ENCODE measurements at regions not wholly inside any gene's neighbourhood (a gene's known extent, or its start where the extent isn't known, plus 50 kb on each side); places are given as distances from the start of the nearest gene placed in this dataset.
"Not testable (repeated sequence)": the region's sequence is repeated elsewhere in the genome, so short reads cannot be mapped to it uniquely, and the experiment has no call there.

DNA sequence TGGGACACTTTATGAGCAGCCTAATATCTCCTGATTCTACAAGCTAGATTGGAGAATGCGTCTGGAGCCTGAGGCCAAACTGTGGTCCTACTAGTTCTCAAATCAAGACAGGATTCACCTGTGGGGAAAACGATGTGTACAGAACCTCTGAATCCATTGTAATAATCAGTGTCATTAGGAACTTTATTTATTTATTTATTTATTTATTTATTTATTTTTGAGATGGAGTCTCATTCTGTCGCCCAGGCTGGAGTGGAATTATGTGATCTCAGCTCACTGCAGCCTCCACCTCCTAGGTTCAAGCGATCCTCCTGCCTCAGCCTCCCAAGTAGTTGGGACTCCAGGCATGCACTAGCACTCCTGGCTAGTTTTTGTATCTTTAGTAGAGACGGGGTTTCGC, 52.6 kb upstream of the KIF26B start:
- H3K27ac Mint-ChIP-seq; H3K36me3 Mint-ChIP-seq (ENCODE audit: low read depth); intact Hi-C loops (cut with micrococcal nuclease); H3K9me3 Mint-ChIP-seq; H3K4me3 Mint-ChIP-seq; H3K4me1 Mint-ChIP-seq (ENCODE audit: low read depth); H3K27me3 Mint-ChIP-seq: not testable (repeated sequence)

DNA sequence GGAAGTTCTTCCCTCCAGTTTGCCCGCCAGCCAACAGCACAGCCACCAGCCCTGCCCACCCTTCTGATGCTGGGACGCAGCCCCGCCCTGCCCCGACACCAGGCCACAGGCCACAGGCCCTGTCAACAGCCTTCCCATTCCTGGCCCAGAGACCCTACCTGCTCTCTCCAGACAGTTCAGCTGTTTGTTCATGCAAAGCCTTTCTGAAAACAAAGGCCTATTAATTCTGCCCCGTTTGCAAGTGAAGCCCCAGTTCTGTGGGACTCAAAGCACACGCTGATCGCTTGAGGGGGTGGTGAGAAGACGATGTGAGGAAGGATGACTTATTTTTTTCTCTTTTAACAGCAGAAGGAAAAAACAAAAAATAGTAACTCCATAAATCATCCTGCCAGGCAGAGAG, 55.4 kb upstream of the KIF26B start:
- H3K4me3 Mint-ChIP-seq = no peak overlapping the region
- no peaks in the 10 kb centered on the region for H3K9me3 Mint-ChIP-seq
- no peak overlapping the region for H3K27ac Mint-ChIP-seq
- H3K36me3 Mint-ChIP-seq (ENCODE audit: low read depth) = no peaks in the 10 kb centered on the region
- H3K27me3 Mint-ChIP-seq = no peaks in the 10 kb centered on the region
- intact Hi-C loops (cut with micrococcal nuclease) = no loop called here
- H3K4me1 Mint-ChIP-seq (ENCODE audit: low read depth) = no peaks in the 10 kb centered on the region

GRCh38 chr1:245098924-245099323, 55.9 kb upstream of the KIF26B start:
- no peaks in the 10 kb centered on the region for H3K9me3 Mint-ChIP-seq
- no peaks in the 10 kb centered on the region for H3K27me3 Mint-ChIP-seq
- intact Hi-C loops (cut with micrococcal nuclease) = no loop called here
- no peak overlapping the region for H3K4me3 Mint-ChIP-seq
- no peaks in the 10 kb centered on the region for H3K4me1 Mint-ChIP-seq (ENCODE audit: low read depth)
- no peaks in the 10 kb centered on the region for H3K36me3 Mint-ChIP-seq (ENCODE audit: low read depth)
- no peak overlapping the region for H3K27ac Mint-ChIP-seq

- intact Hi-C loops (cut with micrococcal nuclease) = no loop called here
- Mint-ChIP-seq H3K27ac (no peak overlapping the region), H3K36me3 (ENCODE audit: low read depth) (no peaks in the 10 kb centered on the region), H3K4me3 (no peak overlapping the region), H3K27me3 (no peaks in the 10 kb centered on the region), H3K4me1 (ENCODE audit: low read depth) (no peaks in the 10 kb centered on the region), H3K9me3 (no peaks in the 10 kb centered on the region)
Observed at GRCh38 chr1:245096311-245097066, 58.3 kb upstream of the KIF26B start.

DNA sequence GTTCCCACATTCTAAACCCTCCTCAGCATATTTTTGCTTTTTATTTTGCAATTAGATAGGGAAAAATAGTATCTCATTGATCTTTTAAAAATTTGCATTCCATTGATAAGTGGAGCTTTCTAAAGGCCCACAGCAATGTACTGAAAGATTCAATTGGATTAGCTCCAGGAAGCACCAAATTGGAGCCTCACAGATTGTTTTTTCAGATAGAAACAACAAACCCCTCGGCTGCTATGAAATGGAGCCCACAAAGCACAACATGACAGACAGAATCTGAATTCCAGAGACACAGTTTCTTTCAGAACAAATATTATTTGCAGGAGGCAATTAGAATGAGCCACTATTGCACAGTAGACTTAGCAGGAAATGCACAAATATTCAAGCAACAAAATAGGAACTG, 58.9 kb upstream of the KIF26B start:
- H3K9me3 Mint-ChIP-seq = no peaks in the 10 kb centered on the region
- intact Hi-C loops (cut with micrococcal nuclease) = no loop called here
- H3K4me1 Mint-ChIP-seq (ENCODE audit: low read depth) = no peaks in the 10 kb centered on the region

DNA sequence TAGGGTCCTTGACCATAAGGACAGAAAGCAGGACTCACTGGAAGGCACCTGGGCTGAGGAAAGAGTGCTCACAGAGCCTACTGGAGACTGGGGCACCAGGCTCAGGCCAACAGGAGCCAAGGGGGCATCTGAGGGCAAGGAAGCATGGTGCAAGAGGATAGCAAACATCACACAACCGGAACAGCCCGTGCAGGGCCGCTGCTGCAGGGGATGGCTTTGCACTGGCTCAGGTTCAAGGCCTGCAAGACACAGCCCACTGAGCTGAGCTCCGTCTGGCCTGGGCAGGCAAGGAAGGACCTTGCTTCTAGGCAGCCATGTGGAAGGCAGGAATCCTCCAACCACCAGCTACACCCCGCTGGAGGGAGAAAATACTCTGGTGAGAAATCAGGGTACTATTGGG, 59.8 kb upstream of the KIF26B start:
- Mint-ChIP-seq H3K9me3 (no peaks in the 10 kb centered on the region), H3K27me3 (no peaks in the 10 kb centered on the region)
- intact Hi-C loops (cut with micrococcal nuclease) = no loop called here

More for the DNA sequence above, 58.9 kb upstream of the KIF26B start:
- H3K36me3 Mint-ChIP-seq (ENCODE audit: low read depth) = no peaks in the 10 kb centered on the region
- H3K27me3 Mint-ChIP-seq = no peaks in the 10 kb centered on the region
- no peak overlapping the region for H3K4me3 Mint-ChIP-seq
- H3K27ac Mint-ChIP-seq = no peak overlapping the region

GRCh38 chr1:245094092-245094491, 60.7 kb upstream of the KIF26B start:
- intact Hi-C loops (cut with micrococcal nuclease) = no loop called here
- Mint-ChIP-seq H3K9me3 (no peaks in the 10 kb centered on the region), H3K4me1 (ENCODE audit: low read depth) (no peaks in the 10 kb centered on the region), H3K36me3 (ENCODE audit: low read depth) (no peaks in the 10 kb centered on the region), H3K27me3 (no peaks in the 10 kb centered on the region), H3K27ac (no peak overlapping the region), H3K4me3 (no peak overlapping the region)

More for the DNA sequence above, 59.8 kb upstream of the KIF26B start:
- no peak overlapping the region for H3K27ac Mint-ChIP-seq
- no peak overlapping the region for H3K4me3 Mint-ChIP-seq
- no peaks in the 10 kb centered on the region for H3K36me3 Mint-ChIP-seq (ENCODE audit: low read depth)
- no peaks in the 10 kb centered on the region for H3K4me1 Mint-ChIP-seq (ENCODE audit: low read depth)

- Mint-ChIP-seq H3K9me3 (no peaks in the 10 kb centered on the region), H3K4me1 (ENCODE audit: low read depth) (no peaks in the 10 kb centered on the region), H3K27ac (no peak overlapping the region), H3K27me3 (no peaks in the 10 kb centered on the region), H3K36me3 (ENCODE audit: low read depth) (no peaks in the 10 kb centered on the region), H3K4me3 (no peak overlapping the region)
- intact Hi-C loops (cut with micrococcal nuclease) = no loop called here
Observed at GRCh38 chr1:245092638-245092976, 62.2 kb upstream of the KIF26B start.

DNA sequence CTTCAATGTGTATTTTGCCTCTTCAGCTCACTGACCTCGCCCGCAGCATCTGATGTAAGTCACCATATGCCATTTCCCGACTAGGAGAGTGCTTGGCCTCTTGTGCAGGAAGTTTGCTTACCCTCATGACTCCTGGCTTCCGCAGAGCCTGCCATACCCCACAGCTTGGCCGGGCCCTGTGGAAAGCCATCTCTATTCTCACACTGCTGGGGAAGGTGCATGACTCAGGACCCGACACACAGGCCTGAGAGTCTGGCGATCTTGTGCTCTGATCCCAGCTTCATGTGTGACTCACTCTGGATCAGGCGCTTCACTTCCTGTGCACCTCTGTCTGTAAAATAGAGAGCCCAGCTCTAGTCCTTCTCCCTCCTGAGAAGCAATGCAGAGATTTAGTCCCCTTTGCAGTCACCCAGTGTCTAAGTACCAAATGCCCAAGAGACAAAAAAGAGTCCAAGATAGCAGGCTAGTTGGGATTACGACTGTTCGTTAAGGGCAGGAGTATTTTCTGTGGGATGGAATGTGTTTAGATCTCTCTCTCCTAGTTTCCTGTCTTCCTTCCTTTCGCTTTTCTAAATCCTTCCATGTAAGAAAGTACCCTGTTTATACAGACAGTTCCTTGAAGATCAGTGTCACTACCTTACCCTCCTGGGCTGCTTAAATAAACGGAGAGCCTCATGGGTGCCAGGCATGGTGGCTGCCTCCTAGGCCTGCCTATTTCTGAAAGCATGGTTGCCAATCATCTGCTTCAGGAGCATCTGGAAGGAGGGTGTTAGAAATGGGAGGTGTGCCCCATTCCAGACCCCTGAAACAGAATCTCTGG, 62.8 kb upstream of the KIF26B start:
- H3K4me3 Mint-ChIP-seq = no peak overlapping the region
- H3K4me1 Mint-ChIP-seq (ENCODE audit: low read depth) = no peaks in the 10 kb centered on the region
- H3K9me3 Mint-ChIP-seq = no peaks in the 10 kb centered on the region
- H3K27ac Mint-ChIP-seq = no peak overlapping the region
- intact Hi-C loops (cut with micrococcal nuclease) = no loop called here
- no peaks in the 10 kb centered on the region for H3K36me3 Mint-ChIP-seq (ENCODE audit: low read depth)
- H3K27me3 Mint-ChIP-seq = no peaks in the 10 kb centered on the region

GRCh38 chr1:245091171-245091621, 63.6 kb upstream of the KIF26B start:
- Mint-ChIP-seq H3K36me3 (ENCODE audit: low read depth) (no peaks in the 10 kb centered on the region), H3K4me3 (no peak overlapping the region), H3K27ac (no peak overlapping the region), H3K4me1 (ENCODE audit: low read depth) (no peaks in the 10 kb centered on the region), H3K9me3 (no peaks in the 10 kb centered on the region), H3K27me3 (no peaks in the 10 kb centered on the region)
- intact Hi-C loops (cut with micrococcal nuclease) = no loop called here

DNA sequence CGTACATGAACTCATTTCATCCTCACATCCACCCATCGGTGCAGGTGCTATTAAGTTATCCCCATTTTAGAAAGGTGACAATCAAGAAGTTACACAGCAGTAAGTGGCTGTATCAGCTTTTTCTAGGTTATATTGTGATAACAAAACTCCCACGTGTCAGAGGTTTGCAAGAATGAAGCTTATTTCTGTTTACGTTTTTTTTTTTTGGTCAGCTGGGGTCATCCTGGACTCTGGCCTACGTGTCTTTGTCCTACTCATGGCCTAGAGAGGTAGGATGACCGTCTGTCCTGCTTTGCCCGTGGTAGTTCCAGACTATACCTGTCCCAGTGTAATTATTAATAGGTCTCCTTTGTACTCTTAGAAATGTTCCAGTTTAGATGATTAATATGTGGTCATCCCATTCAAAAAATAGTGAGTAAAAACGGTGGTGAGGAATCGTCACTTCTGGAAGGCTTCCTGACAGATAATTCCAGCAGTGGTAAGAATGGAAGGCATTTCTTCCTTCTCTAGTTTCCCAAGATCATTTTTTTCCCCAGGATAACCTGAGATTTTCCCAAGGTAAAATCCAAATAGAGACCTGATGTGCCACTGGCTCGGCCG, 64.2 kb upstream of the KIF26B start:
- H3K36me3 Mint-ChIP-seq (ENCODE audit: low read depth) = peaks cover 3% of the 10 kb centered on the region
- H3K27me3 Mint-ChIP-seq = no peaks in the 10 kb centered on the region
- intact Hi-C loops (cut with micrococcal nuclease) = no loop called here
- no peak overlapping the region for H3K27ac Mint-ChIP-seq
- no peaks in the 10 kb centered on the region for H3K4me1 Mint-ChIP-seq (ENCODE audit: low read depth)
- no peak overlapping the region for H3K4me3 Mint-ChIP-seq
- no peaks in the 10 kb centered on the region for H3K9me3 Mint-ChIP-seq

DNA sequence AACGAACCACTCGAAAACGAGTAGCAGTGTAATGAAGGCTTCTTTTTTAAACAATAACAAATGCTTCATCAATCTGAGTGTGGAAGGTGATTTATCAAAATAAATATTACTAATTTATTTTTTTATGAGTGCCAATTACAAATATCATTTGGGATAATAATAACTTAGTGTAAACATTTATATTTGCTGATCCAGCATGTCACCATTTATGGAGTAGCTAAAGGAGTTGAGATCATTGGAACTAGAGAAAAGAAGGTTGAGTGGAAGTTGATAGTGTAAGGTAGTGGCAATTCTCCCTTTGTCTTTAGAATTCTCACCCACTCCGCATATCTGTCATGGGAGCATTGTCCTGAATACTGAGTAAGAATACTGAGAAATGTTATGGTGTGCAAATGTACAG, 67.1 kb upstream of the KIF26B start:
- intact Hi-C loops (cut with micrococcal nuclease) = no loop called here
- Mint-ChIP-seq H3K4me1 (ENCODE audit: low read depth) (no peaks in the 10 kb centered on the region), H3K27me3 (no peaks in the 10 kb centered on the region), H3K9me3 (no peaks in the 10 kb centered on the region), H3K36me3 (ENCODE audit: low read depth) (peaks cover 13% of the 10 kb centered on the region), H3K4me3 (no peak overlapping the region), H3K27ac (no peak overlapping the region)

DNA sequence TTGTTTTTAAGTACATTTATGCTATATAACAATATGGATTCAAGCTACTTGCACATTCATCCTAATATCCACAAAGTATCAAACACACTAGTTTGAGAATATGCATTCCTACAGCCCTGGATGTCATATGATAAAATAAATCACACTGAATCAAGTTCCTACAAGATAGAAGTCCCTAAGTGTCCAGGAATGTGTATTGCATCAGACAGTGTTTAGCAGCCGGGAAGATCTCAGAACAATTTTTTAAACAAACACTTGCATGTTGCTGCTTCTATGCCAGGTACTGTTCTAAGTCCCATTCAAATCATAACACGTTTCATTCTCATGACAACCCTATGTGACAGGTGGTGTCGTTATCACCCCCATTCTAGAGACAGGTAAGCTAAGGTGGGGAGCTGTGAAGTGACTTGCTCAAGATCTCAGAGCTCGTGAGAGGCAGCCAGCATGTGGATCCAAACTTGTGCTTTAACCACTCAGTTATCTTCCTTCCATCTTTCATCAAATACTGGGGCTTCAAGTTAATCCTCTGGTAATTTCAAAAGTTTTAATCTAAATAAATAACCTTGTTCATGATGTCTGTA, 68.3 kb upstream of the KIF26B start:
- Mint-ChIP-seq H3K4me1 (ENCODE audit: low read depth) (no peaks in the 10 kb centered on the region), H3K27me3 (no peaks in the 10 kb centered on the region), H3K36me3 (ENCODE audit: low read depth) (peaks cover 13% of the 10 kb centered on the region), H3K27ac (no peak overlapping the region), H3K4me3 (no peak overlapping the region), H3K9me3 (no peaks in the 10 kb centered on the region)
- intact Hi-C loops (cut with micrococcal nuclease) = no loop called here

GRCh38 chr1:245085508-245086095, 69.2 kb upstream of the KIF26B start:
- Mint-ChIP-seq H3K36me3 (ENCODE audit: low read depth) (peaks cover 13% of the 10 kb centered on the region), H3K27me3 (no peaks in the 10 kb centered on the region), H3K4me1 (ENCODE audit: low read depth) (no peaks in the 10 kb centered on the region), H3K4me3 (no peak overlapping the region), H3K27ac (no peak overlapping the region), H3K9me3 (no peaks in the 10 kb centered on the region)
- intact Hi-C loops (cut with micrococcal nuclease) = no loop called here

Measured in dendritic cell treated with granulocyte-macrophage colony-stimulating factor and Interleukin-4, amounts not matched to agents 40 ng/mL and 50 ng/mL, for 4 days (primary cell).